PC-9 (cell line): ENCODE measurements at regions not wholly inside any gene's neighbourhood (a gene's known extent, or its start where the extent isn't known, plus 50 kb on each side); places are given as distances from the start of the nearest gene placed in this dataset.

Experiments used
- BruUV-seq: library from RNA; stranded (reverse); fragments of 400-500 nt; replicated peaks from 2 replicates; lab custom pipeline; 2021; lab: Mats Ljungman, UMichigan
- CTCF ChIA-PET: fragments of 300-600 bp; sonication (Branson Sonifier 250); formaldehyde crosslinking; loops from one replicate; lab custom pipeline; 2022; ENCODE audit warnings: antibody characterized with exemption; lab: Charles Lee
- POLR2A ChIA-PET: fragments of 300-600 bp; sonication (Branson Sonifier 250); formaldehyde crosslinking; loops from one replicate; lab custom pipeline; 2022; ENCODE audit warnings: antibody characterized with exemption; ENCODE audit not compliant: unreplicated experiment; lab: Charles Lee
- DNase-seq, 2 experiments: peaks; one replicate each; pipeline versions ENCODE4 v3.0.0 to v3.0.0-alpha.2; 2015 to 2022; ENCODE audit warnings: mixed read lengths in 1 of 2
- H2AFZ ChIP-seq: fragments of 200-600 bp; sonication (generic); 2 replicates; pipeline ENCODE4 v1.8.1; 2017; ENCODE audit warnings: antibody characterized with exemption
- H3F3A ChIP-seq: fragments of 200-600 bp; sonication (generic); 2 replicates; pipeline ENCODE4 v1.8.1; 2017; ENCODE audit warnings: antibody characterized with exemption, mild to moderate bottlenecking, low read depth; ENCODE audit not compliant: insufficient read depth
- H3K27ac ChIP-seq: fragments of 200-600 bp; sonication (generic); 2 replicates; pipeline ENCODE4 v1.6.1; 2016; ENCODE audit warnings: mixed run types
- H3K27me3 ChIP-seq: fragments of 200-600 bp; sonication (generic); 2 replicates; pipeline ENCODE4 v1.6.1; 2016; ENCODE audit warnings: low read depth, mixed run types; ENCODE audit not compliant: insufficient read depth
- H3K36me3 ChIP-seq: fragments of 200-600 bp; sonication (generic); 2 replicates; pipeline ENCODE4 v1.6.1; 2016; ENCODE audit warnings: low read depth, mixed run types
- H3K4me1 ChIP-seq: fragments of 200-600 bp; sonication (generic); replicated peaks from 2 replicates; pipeline ENCODE4 v1.6.1; 2016; ENCODE audit warnings: mixed run types; ENCODE audit not compliant: insufficient read depth
- H3K4me2 ChIP-seq: fragments of 200-600 bp; sonication (generic); 2 replicates; pipeline ENCODE4 v1.6.1; 2017; ENCODE audit warnings: mixed run types
- H3K4me3 ChIP-seq: fragments of 200-600 bp; sonication (generic); 2 replicates; pipeline ENCODE4 v1.6.1; 2016; ENCODE audit warnings: mixed run types
- H3K79me2 ChIP-seq: fragments of 200-600 bp; sonication (generic); 2 replicates; pipeline ENCODE4 v1.6.1; 2017; ENCODE audit warnings: low read depth, mixed run types
- H3K9me2 ChIP-seq: fragments of 200-600 bp; sonication (generic); 2 replicates; pipeline ENCODE4 v1.8.1; 2017; ENCODE audit warnings: mild to moderate bottlenecking; ENCODE audit not compliant: insufficient read depth
- H3K9me3 ChIP-seq: fragments of 200-600 bp; sonication (generic); 2 replicates; pipeline ENCODE4 v1.8.1; 2016; ENCODE audit warnings: low read depth; ENCODE audit not compliant: insufficient read depth
- H4K20me1 ChIP-seq: fragments of 200-600 bp; sonication (generic); 2 replicates; pipeline ENCODE4 v1.8.1; 2017; ENCODE audit not compliant: insufficient read depth
- EZH2 ChIP-seq: fragments of 200-600 bp; sonication (generic); IDR thresholded peaks from 2 replicates; pipeline ENCODE4 v1.8.0; 2017; ENCODE audit warnings: antibody characterized with exemption, low read depth
- intact Hi-C: fragments of 100-400 bp; cut with micrococcal nuclease; formaldehyde crosslinking; loops from one replicate; pipeline ENCODE4 v1.10.0; 2022; ENCODE audit not compliant: unreplicated experiment
- TF ChIP-seq, protein P1 (sequence below): fragments of 200-600 bp; sonication (generic); conservative IDR thresholded peaks from 2 replicates; pipeline ENCODE4 v1.6.1; 2017; ENCODE audit warnings: mixed run types, antibody characterized with exemption, mild to moderate bottlenecking, moderate library complexity

DNA sequence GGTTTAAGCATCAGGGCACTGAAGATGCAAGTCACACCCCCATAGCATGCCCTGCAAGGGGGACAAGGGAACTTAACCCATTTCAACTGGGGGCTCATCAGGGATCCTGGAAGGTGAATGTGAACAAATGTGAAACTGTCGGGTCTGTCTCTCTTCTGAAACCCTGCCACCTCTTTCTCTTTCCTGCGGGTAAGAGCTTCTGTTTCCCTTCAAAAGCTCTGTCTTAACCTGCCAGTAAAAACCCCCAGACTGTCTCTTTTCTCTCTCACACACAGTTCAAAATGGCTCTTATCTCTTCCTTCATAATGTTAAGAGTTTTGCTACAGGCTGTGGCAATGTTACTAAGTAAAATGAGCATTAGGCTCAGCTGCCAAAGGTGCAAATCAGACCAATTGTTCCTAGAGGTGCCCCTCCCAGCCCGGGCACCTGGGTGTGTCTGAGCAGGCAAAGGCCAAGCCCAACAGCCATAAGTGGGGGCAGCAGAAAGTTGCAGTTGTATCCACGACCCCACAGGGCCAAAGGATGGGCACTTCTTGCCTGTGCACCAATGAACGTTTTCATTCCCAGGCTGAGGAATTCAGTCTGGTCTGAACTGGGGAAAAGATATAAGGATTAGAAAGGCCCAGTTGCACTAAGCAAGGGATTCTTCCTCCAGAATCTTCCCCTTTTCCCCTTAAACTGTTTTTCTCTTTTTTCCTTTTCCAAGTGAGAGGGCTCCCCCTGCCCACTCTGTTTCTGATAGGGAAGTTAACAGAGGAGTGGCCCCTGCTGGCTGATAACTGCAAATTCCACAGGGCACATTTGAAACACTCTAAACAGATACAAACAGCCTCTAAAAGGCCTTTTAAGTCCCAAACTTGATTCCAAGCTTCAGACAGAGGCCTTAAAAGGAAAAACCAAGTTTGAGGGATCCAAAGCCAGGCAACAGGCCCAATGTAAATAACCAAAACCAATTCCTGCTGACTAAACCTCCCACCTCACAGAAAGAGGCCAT, 113.8 kb upstream of the EPHA6 start:
- no peaks in the 10 kb centered on the region for H3F3A ChIP-seq
- no peak overlapping the region for H3K4me2 ChIP-seq
- intact Hi-C loops, result no loop called here
- ChIA-PET CTCF (no interaction called here), POLR2A (no interaction called here)
- no peak for DNase-seq
- H4K20me1 ChIP-seq, result no peaks in the 10 kb centered on the region
- no peaks in the 10 kb centered on the region for H3K27me3 ChIP-seq
- H3K79me2 ChIP-seq, result no peaks in the 10 kb centered on the region
- no peaks in the 10 kb centered on the region for H3K36me3 ChIP-seq
- H3K4me3 ChIP-seq, result no peak overlapping the region
- H3K9me3 ChIP-seq, result no peaks in the 10 kb centered on the region
- H3K27ac ChIP-seq, result no peak overlapping the region
- no peak overlapping the region for H2AFZ ChIP-seq
- BruUV-seq, result no TSS peak
- H3K9me2 ChIP-seq, result no peaks in the 10 kb centered on the region
- TF ChIP-seq, protein P1, sequence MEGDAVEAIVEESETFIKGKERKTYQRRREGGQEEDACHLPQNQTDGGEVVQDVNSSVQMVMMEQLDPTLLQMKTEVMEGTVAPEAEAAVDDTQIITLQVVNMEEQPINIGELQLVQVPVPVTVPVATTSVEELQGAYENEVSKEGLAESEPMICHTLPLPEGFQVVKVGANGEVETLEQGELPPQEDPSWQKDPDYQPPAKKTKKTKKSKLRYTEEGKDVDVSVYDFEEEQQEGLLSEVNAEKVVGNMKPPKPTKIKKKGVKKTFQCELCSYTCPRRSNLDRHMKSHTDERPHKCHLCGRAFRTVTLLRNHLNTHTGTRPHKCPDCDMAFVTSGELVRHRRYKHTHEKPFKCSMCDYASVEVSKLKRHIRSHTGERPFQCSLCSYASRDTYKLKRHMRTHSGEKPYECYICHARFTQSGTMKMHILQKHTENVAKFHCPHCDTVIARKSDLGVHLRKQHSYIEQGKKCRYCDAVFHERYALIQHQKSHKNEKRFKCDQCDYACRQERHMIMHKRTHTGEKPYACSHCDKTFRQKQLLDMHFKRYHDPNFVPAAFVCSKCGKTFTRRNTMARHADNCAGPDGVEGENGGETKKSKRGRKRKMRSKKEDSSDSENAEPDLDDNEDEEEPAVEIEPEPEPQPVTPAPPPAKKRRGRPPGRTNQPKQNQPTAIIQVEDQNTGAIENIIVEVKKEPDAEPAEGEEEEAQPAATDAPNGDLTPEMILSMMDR, result 0 out of 2 replicates have a peak, but pooled peaks have one; percentile 27
- no peak for TF ChIP-seq EZH2
- H3K4me1 ChIP-seq, result no peaks in the 10 kb centered on the region

- Histone ChIP-seq H3K79me2 (no peaks in the 10 kb centered on the region), H3K27ac (no peak overlapping the region), H3K36me3 (no peaks in the 10 kb centered on the region), H3K9me3 (no peaks in the 10 kb centered on the region), H4K20me1 (no peaks in the 10 kb centered on the region), H3K9me2 (no peaks in the 10 kb centered on the region), H2AFZ (no peak overlapping the region), H3F3A (no peaks in the 10 kb centered on the region), H3K4me1 (no peaks in the 10 kb centered on the region), H3K4me3 (no peak overlapping the region), H3K4me2 (no peak overlapping the region), H3K27me3 (no peaks in the 10 kb centered on the region)
- BruUV-seq, result no TSS peak
- intact Hi-C loops, result no loop called here
- CTCF ChIA-PET, result no interaction called here
- no peak for TF ChIP-seq EZH2
- TF ChIP-seq, protein P1, result no peak
- no peak for DNase-seq
- POLR2A ChIA-PET, result no interaction called here
These were observed 108.5 kb upstream of the EPHA6 start for GRCh38 chr3:96705895-96706294.

DNA sequence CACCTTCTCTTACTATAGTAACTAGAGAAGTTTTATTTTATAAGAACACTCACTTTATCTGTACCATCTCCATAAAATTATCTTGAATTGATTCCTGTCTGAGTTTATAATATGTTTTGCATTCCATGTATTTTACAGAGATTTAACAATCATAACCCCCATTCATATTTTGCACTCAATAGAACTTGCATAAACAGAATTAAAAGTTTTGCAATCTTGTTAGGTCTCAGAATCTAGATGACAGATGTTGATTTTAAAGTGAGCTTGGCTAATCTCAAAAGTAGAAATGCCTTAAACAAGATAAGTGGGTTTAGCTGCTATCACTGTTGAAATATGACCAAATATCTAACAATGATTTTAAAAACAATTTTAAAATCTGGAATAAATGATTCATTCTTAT, 107.9 kb upstream of the EPHA6 start:
- H3K9me3 ChIP-seq, result no peaks in the 10 kb centered on the region
- H3K27ac ChIP-seq, result no peak overlapping the region
- BruUV-seq, result no TSS peak
- intact Hi-C loops, result no loop called here
- no peaks in the 10 kb centered on the region for H3F3A ChIP-seq
- no peak overlapping the region for H3K4me3 ChIP-seq
- ChIA-PET CTCF (no interaction called here), POLR2A (interaction anchor here (0.5 kb wide), 1 partner anchor 1411 kb away, joined by 3 read pairs; no protein-coding TSS in a partner anchor)
- TF ChIP-seq EZH2, result no peak
- TF ChIP-seq, protein P1, result no peak
- H4K20me1 ChIP-seq, result no peaks in the 10 kb centered on the region
- no peak overlapping the region for H3K4me2 ChIP-seq
- no peaks in the 10 kb centered on the region for H3K36me3 ChIP-seq
- H2AFZ ChIP-seq, result no peak overlapping the region
- H3K79me2 ChIP-seq, result no peaks in the 10 kb centered on the region
- no peak for DNase-seq
- H3K27me3 ChIP-seq, result no peaks in the 10 kb centered on the region
- H3K4me1 ChIP-seq, result no peaks in the 10 kb centered on the region
- no peaks in the 10 kb centered on the region for H3K9me2 ChIP-seq
